ENCODE measurements at regions not wholly inside any gene's neighbourhood (a gene's known extent, or its start where the extent isn't known, plus 50 kb on each side); places are given as distances from the start of the nearest gene placed in this dataset.
"Not testable (repeated sequence)": the region's sequence is repeated elsewhere in the genome, so short reads cannot be mapped to it uniquely, and the experiment has no call there.

- ATAC-seq: no peak
- DNase-seq (ENCODE audit: low spot score): no peak
Measured at GRCh38 chr11:15300341-15300740, 185.6 kb downstream of the INSC start.

GRCh38 chr11:15307619-15308024 is 192.9 kb downstream of the INSC start:
- ATAC-seq (no peak), DNase-seq (ENCODE audit: low spot score) (no peak)

- no peak for DNase-seq (ENCODE audit: low spot score)
Measured at GRCh38 chr11:15308840-15309239, 194.1 kb downstream of the INSC start.

GRCh38 chr11:15309296-15309695 is 194.6 kb downstream of the INSC start:
- ATAC-seq: no peak
- no peak for DNase-seq (ENCODE audit: low spot score)

More at GRCh38 chr11:15308840-15309239, 194.1 kb downstream of the INSC start:
- ATAC-seq: peak; percentile 45

GRCh38 chr11:15313862-15314261 is 199.1 kb downstream of the INSC start:
- no peak for DNase-seq (ENCODE audit: low spot score)
- ATAC-seq: no peak

GRCh38 chr11:15318814-15319213 is 204.1 kb downstream of the INSC start:
- ATAC-seq: no peak
- no peak for DNase-seq (ENCODE audit: low spot score)

- no peak for DNase-seq (ENCODE audit: low spot score)
- no peak for ATAC-seq
Measured at GRCh38 chr11:15326520-15326919, 211.8 kb downstream of the INSC start.

- peak; percentile 98 for ATAC-seq
- DNase-seq (ENCODE audit: low spot score): peak; percentile 70
Measured at GRCh38 chr11:15327786-15328231, 213.1 kb downstream of the INSC start.

- DNase-seq (ENCODE audit: low spot score): no peak
- no peak for ATAC-seq
Measured at GRCh38 chr11:15333407-15333806, 218.7 kb downstream of the INSC start.

GRCh38 chr11:15334766-15335165 is 220.0 kb downstream of the INSC start:
- ATAC-seq: no peak
- no peak for DNase-seq (ENCODE audit: low spot score)

GRCh38 chr11:15336021-15336420 is 221.3 kb downstream of the INSC start:
- ATAC-seq: no peak
- DNase-seq (ENCODE audit: low spot score): no peak

- DNase-seq (ENCODE audit: low spot score) (no peak), ATAC-seq (no peak)
Measured at GRCh38 chr11:15339302-15339701, 224.6 kb downstream of the INSC start.

GRCh38 chr11:15341587-15341986 is 226.9 kb downstream of the INSC start:
- ATAC-seq: no peak
- DNase-seq (ENCODE audit: low spot score): no peak

- ATAC-seq: no peak
- DNase-seq (ENCODE audit: low spot score): no peak
Measured at GRCh38 chr11:15342163-15342562, 227.4 kb downstream of the INSC start.

- no peak for ATAC-seq
Measured at GRCh38 chr11:15346907-15347306, 232.2 kb downstream of the INSC start.

GRCh38 chr11:15347969-15348734 is 233.4 kb downstream of the INSC start:
- ATAC-seq (no peak), DNase-seq (ENCODE audit: low spot score) (no peak)

More at GRCh38 chr11:15346907-15347306, 232.2 kb downstream of the INSC start:
- DNase-seq (ENCODE audit: low spot score): no peak

GRCh38 chr11:15349413-15349812 is 234.7 kb downstream of the INSC start:
- ATAC-seq: no peak
- no peak for DNase-seq (ENCODE audit: low spot score)

- ATAC-seq (no peak), DNase-seq (ENCODE audit: low spot score) (no peak)
Measured at GRCh38 chr11:15361316-15361715, 246.6 kb downstream of the INSC start.

- ATAC-seq; DNase-seq (ENCODE audit: low spot score): not testable (repeated sequence)
Measured at GRCh38 chr11:15365286-15365685, 250.6 kb downstream of the INSC start.

- DNase-seq (ENCODE audit: low spot score) (no peak), ATAC-seq (no peak)
Measured at GRCh38 chr11:15367695-15368094, 253.0 kb downstream of the INSC start.

GRCh38 chr11:15370495-15371147 is 255.9 kb downstream of the INSC start:
- ATAC-seq: no peak
- DNase-seq (ENCODE audit: low spot score): no peak

- DNase-seq (ENCODE audit: low spot score): no peak
- ATAC-seq: no peak
Measured at GRCh38 chr11:15371533-15371932, 256.8 kb downstream of the INSC start.
